Osteoblast (primary cell): ENCODE measurements at regions not wholly inside any gene's neighbourhood (a gene's known extent, or its start where the extent isn't known, plus 50 kb on each side); places are given as distances from the start of the nearest gene placed in this dataset.

Experiments
- DNase-seq: peaks from one replicate; pipeline ENCODE4 v3.0.0; 2011; ENCODE audit warnings: low spot score, mixed read lengths; ENCODE audit not compliant: insufficient read length; ENCODE audit errors: missing footprints
- H2AFZ ChIP-seq: 2 replicates; pipeline ENCODE4 v1.6.0; 2011; ENCODE audit warnings: mild to moderate bottlenecking, low read length
- H3K27ac ChIP-seq: 2 replicates; pipeline ENCODE4 v1.5.1; 2011; ENCODE audit warnings: mild to moderate bottlenecking, low read depth, low read length, moderate library complexity
- H3K27me3 ChIP-seq: 2 replicates; pipeline ENCODE4 v1.6.0; 2012; ENCODE audit warnings: mild to moderate bottlenecking, control low read depth, inconsistent platforms, low read length, moderate library complexity; ENCODE audit not compliant: insufficient read depth
- H3K36me3 ChIP-seq: 2 replicates; pipeline ENCODE4 v1.5.1; 2011; ENCODE audit warnings: mild to moderate bottlenecking, low read length, control low read depth, moderate library complexity; ENCODE audit not compliant: insufficient read depth
- H3K4me1 ChIP-seq: 2 replicates; pipeline ENCODE4 v1.5.1; 2011; ENCODE audit warnings: mild to moderate bottlenecking, low read length, control low read depth, moderate library complexity; ENCODE audit not compliant: insufficient read depth
- H3K4me2 ChIP-seq: 2 replicates; pipeline ENCODE4 v1.6.0; 2011; ENCODE audit warnings: mild to moderate bottlenecking, low read length; ENCODE audit not compliant: insufficient read depth
- H3K4me3 ChIP-seq: fragments of 200-600 bp; sonication (generic); 3 replicates; pipeline ENCODE4 v1.5.1; 2012; ENCODE audit warnings: mild to moderate bottlenecking, low read length, inconsistent platforms; ENCODE audit not compliant: insufficient read depth
- H3K79me2 ChIP-seq: 2 replicates; pipeline ENCODE4 v1.6.0; 2012; ENCODE audit warnings: mild to moderate bottlenecking, low read length, control low read depth, inconsistent platforms; ENCODE audit not compliant: insufficient read depth
- H3K9me3 ChIP-seq: 2 replicates; pipeline ENCODE4 v1.5.1; 2011; ENCODE audit warnings: low read depth, low read length, control low read depth
- H4K20me1 ChIP-seq: 2 replicates; pipeline ENCODE4 v1.6.0; 2012; ENCODE audit warnings: mild to moderate bottlenecking, low read length, control low read depth; ENCODE audit not compliant: insufficient read depth
- TF ChIP-seq, protein P1 (sequence below): IDR thresholded peaks from 2 replicates; pipeline ENCODE4 v1.5.1; 2011; ENCODE audit warnings: mild to moderate bottlenecking, low read depth, low read length, moderate library complexity; ENCODE audit errors: extremely low read depth

GRCh38 chr20:47451602-47451904 is 50.1 kb upstream of the NCOA3 start:
- TF ChIP-seq, protein P1, sequence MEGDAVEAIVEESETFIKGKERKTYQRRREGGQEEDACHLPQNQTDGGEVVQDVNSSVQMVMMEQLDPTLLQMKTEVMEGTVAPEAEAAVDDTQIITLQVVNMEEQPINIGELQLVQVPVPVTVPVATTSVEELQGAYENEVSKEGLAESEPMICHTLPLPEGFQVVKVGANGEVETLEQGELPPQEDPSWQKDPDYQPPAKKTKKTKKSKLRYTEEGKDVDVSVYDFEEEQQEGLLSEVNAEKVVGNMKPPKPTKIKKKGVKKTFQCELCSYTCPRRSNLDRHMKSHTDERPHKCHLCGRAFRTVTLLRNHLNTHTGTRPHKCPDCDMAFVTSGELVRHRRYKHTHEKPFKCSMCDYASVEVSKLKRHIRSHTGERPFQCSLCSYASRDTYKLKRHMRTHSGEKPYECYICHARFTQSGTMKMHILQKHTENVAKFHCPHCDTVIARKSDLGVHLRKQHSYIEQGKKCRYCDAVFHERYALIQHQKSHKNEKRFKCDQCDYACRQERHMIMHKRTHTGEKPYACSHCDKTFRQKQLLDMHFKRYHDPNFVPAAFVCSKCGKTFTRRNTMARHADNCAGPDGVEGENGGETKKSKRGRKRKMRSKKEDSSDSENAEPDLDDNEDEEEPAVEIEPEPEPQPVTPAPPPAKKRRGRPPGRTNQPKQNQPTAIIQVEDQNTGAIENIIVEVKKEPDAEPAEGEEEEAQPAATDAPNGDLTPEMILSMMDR, result no peak
- peaks cover 6% of the 10 kb centered on the region for H3K9me3 ChIP-seq
- no peak overlapping the region for H3K4me3 ChIP-seq
- DNase-seq, result no peak
- H3K27me3 ChIP-seq, result no peaks in the 10 kb centered on the region
- H3K27ac ChIP-seq, result no peak overlapping the region
- H4K20me1 ChIP-seq, result no peaks in the 10 kb centered on the region
- no peak overlapping the region for H3K4me2 ChIP-seq
- H3K79me2 ChIP-seq, result no peaks in the 10 kb centered on the region
- no peaks in the 10 kb centered on the region for H3K36me3 ChIP-seq
- no peak overlapping the region for H2AFZ ChIP-seq
- H3K4me1 ChIP-seq, result peaks cover 10% of the 10 kb centered on the region
